ENCODE measurements at regions not wholly inside any gene's neighbourhood (a gene's known extent, or its start where the extent isn't known, plus 50 kb on each side); places are given as distances from the start of the nearest gene placed in this dataset.

DNA sequence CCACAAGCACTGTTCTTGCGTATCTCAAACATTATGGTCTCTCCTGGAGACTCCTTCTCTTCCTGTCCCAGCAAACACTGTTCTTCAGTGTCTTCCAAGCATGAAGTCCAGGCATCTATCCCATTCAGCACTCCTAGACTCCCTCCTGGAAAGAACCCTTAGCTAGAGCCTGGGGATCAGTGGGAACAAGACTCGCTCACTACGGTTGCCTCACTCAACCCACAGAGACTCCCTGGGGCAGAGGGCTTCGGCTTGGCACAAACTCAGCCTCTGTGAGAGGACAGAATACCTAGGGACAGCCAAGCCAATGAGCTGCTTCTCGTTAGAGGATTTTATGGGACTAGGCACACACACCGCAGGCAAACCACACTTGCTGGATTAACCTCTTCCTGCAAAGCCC lies 86.5 kb upstream of the IPO9 start:
- H3K9me3 ChIP-seq (ENCODE audit: control insufficient read depth in 1 of 2, low read length in 2 of 2), result no peaks in the 10 kb centered on the region
- H3K4me3 ChIP-seq (ENCODE audit: low read depth in 1 of 2, low read length in 2 of 2), result no peak overlapping the region
- no peak overlapping the region for H3K27ac ChIP-seq (ENCODE audit: low read length)
- peaks cover 0 to 24% of the 10 kb centered on the region in 2 donors for H3K4me1 ChIP-seq (ENCODE audit: control insufficient read depth in 1 of 2, insufficient read depth in 2 of 2, low read length in 2 of 2)
- H3K36me3 ChIP-seq (ENCODE audit: control insufficient read depth in 1 of 2, insufficient read depth in 2 of 2, low read length in 2 of 2), result peaks cover 0 to 3% of the 10 kb centered on the region in 2 donors
- H3K27me3 ChIP-seq (ENCODE audit: low read depth, low read length), result no peaks in the 10 kb centered on the region

- Histone ChIP-seq H3K27ac (ENCODE audit: low read length) (no peak overlapping the region), H3K36me3 (ENCODE audit: control insufficient read depth in 1 of 2, insufficient read depth in 2 of 2, low read length in 2 of 2) (peaks cover 0 to 3% of the 10 kb centered on the region in 2 donors), H3K4me3 (ENCODE audit: low read depth in 1 of 2, low read length in 2 of 2) (no peak overlapping the region), H3K4me1 (ENCODE audit: control insufficient read depth in 1 of 2, insufficient read depth in 2 of 2, low read length in 2 of 2) (peaks cover 0 to 17% of the 10 kb centered on the region in 2 donors), H3K9me3 (ENCODE audit: control insufficient read depth in 1 of 2, low read length in 2 of 2) (no peaks in the 10 kb centered on the region), H3K27me3 (ENCODE audit: low read depth, low read length) (no peaks in the 10 kb centered on the region)
Observed at GRCh38 chr1:201742955-201743805, 85.8 kb upstream of the IPO9 start.

DNA sequence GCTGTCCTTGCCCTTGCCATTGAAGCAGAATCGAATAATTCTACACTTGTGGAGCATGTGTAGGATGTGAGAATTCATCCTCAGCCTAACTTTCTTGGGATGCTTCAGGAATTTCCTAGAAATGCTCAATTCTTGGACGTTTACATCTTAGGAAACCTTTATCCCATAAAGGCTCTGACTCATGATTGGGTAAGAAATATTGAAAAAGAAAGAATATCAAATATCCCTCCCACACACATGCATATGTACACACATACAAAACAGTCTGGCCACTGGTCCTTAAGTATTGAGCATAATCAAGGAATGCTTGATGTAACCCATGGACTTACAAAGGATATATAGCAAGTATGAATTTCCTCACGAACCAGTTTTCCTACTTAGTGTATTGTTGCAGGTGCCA lies 83.9 kb upstream of the IPO9 start:
- no peak overlapping the region for H3K27ac ChIP-seq (ENCODE audit: low read length)
- H3K4me3 ChIP-seq (ENCODE audit: low read depth in 1 of 2, low read length in 2 of 2), result no peak overlapping the region
- peaks cover 0 to 13% of the 10 kb centered on the region in 2 donors for H3K4me1 ChIP-seq (ENCODE audit: control insufficient read depth in 1 of 2, insufficient read depth in 2 of 2, low read length in 2 of 2)
- no peaks in the 10 kb centered on the region for H3K27me3 ChIP-seq (ENCODE audit: low read depth, low read length)
- peaks cover 0 to 3% of the 10 kb centered on the region in 2 donors for H3K36me3 ChIP-seq (ENCODE audit: control insufficient read depth in 1 of 2, insufficient read depth in 2 of 2, low read length in 2 of 2)
- H3K9me3 ChIP-seq (ENCODE audit: control insufficient read depth in 1 of 2, low read length in 2 of 2), result no peaks in the 10 kb centered on the region

GRCh38 chr1:201746156-201746555 lies 82.8 kb upstream of the IPO9 start:
- Histone ChIP-seq H3K36me3 (ENCODE audit: control insufficient read depth in 1 of 2, insufficient read depth in 2 of 2, low read length in 2 of 2) (peaks cover 0 to 3% of the 10 kb centered on the region in 2 donors), H3K9me3 (ENCODE audit: control insufficient read depth in 1 of 2, low read length in 2 of 2) (no peaks in the 10 kb centered on the region), H3K27me3 (ENCODE audit: low read depth, low read length) (no peaks in the 10 kb centered on the region), H3K4me1 (ENCODE audit: control insufficient read depth in 1 of 2, insufficient read depth in 2 of 2, low read length in 2 of 2) (peaks cover 0 to 9% of the 10 kb centered on the region in 2 donors), H3K4me3 (ENCODE audit: low read depth in 1 of 2, low read length in 2 of 2) (no peak overlapping the region), H3K27ac (ENCODE audit: low read length) (no peak overlapping the region)

GRCh38 chr1:201747261-201747660 lies 81.7 kb upstream of the IPO9 start:
- no peak overlapping the region for H3K27ac ChIP-seq (ENCODE audit: low read length)
- no peak overlapping the region for H3K4me3 ChIP-seq (ENCODE audit: low read depth in 1 of 2, low read length in 2 of 2)
- no peaks in the 10 kb centered on the region for H3K9me3 ChIP-seq (ENCODE audit: control insufficient read depth in 1 of 2, low read length in 2 of 2)
- H3K4me1 ChIP-seq (ENCODE audit: control insufficient read depth in 1 of 2, insufficient read depth in 2 of 2, low read length in 2 of 2), result peaks cover 0 to 14% of the 10 kb centered on the region in 2 donors
- H3K36me3 ChIP-seq (ENCODE audit: control insufficient read depth in 1 of 2, insufficient read depth in 2 of 2, low read length in 2 of 2), result peaks cover 0 to 3% of the 10 kb centered on the region in 2 donors
- H3K27me3 ChIP-seq (ENCODE audit: low read depth, low read length), result no peaks in the 10 kb centered on the region

GRCh38 chr1:201748335-201748734 lies 80.6 kb upstream of the IPO9 start:
- Histone ChIP-seq H3K27me3 (ENCODE audit: low read depth, low read length) (no peaks in the 10 kb centered on the region), H3K36me3 (ENCODE audit: control insufficient read depth in 1 of 2, insufficient read depth in 2 of 2, low read length in 2 of 2) (peaks cover 0 to 3% of the 10 kb centered on the region in 2 donors), H3K9me3 (ENCODE audit: control insufficient read depth in 1 of 2, low read length in 2 of 2) (no peaks in the 10 kb centered on the region), H3K4me3 (ENCODE audit: low read depth in 1 of 2, low read length in 2 of 2) (no peak overlapping the region), H3K27ac (ENCODE audit: low read length) (no peak overlapping the region), H3K4me1 (ENCODE audit: control insufficient read depth in 1 of 2, insufficient read depth in 2 of 2, low read length in 2 of 2) (peaks cover 0 to 17% of the 10 kb centered on the region in 2 donors)

GRCh38 chr1:201749059-201749690 lies 79.8 kb upstream of the IPO9 start:
- Histone ChIP-seq H3K4me3 (ENCODE audit: low read depth in 1 of 2, low read length in 2 of 2) (no peak overlapping the region), H3K9me3 (ENCODE audit: control insufficient read depth in 1 of 2, low read length in 2 of 2) (no peaks in the 10 kb centered on the region), H3K27me3 (ENCODE audit: low read depth, low read length) (no peaks in the 10 kb centered on the region), H3K27ac (ENCODE audit: low read length) (no peak overlapping the region), H3K36me3 (ENCODE audit: control insufficient read depth in 1 of 2, insufficient read depth in 2 of 2, low read length in 2 of 2) (peaks cover 0 to 3% of the 10 kb centered on the region in 2 donors), H3K4me1 (ENCODE audit: control insufficient read depth in 1 of 2, insufficient read depth in 2 of 2, low read length in 2 of 2) (peaks cover 7 to 17% of the 10 kb centered on the region in 2 donors)

GRCh38 chr1:201750120-201750519 lies 78.8 kb upstream of the IPO9 start:
- Histone ChIP-seq H3K4me3 (ENCODE audit: low read depth in 1 of 2, low read length in 2 of 2) (no peak overlapping the region), H3K9me3 (ENCODE audit: control insufficient read depth in 1 of 2, low read length in 2 of 2) (no peaks in the 10 kb centered on the region), H3K27ac (ENCODE audit: low read length) (no peak overlapping the region), H3K27me3 (ENCODE audit: low read depth, low read length) (no peaks in the 10 kb centered on the region), H3K36me3 (ENCODE audit: control insufficient read depth in 1 of 2, insufficient read depth in 2 of 2, low read length in 2 of 2) (no peaks in the 10 kb centered on the region), H3K4me1 (ENCODE audit: control insufficient read depth in 1 of 2, insufficient read depth in 2 of 2, low read length in 2 of 2) (peaks cover 9 to 17% of the 10 kb centered on the region in 2 donors)

- no peak overlapping the region for H3K27ac ChIP-seq (ENCODE audit: low read length)
- no peaks in the 10 kb centered on the region for H3K9me3 ChIP-seq (ENCODE audit: control insufficient read depth in 1 of 2, low read length in 2 of 2)
- H3K36me3 ChIP-seq (ENCODE audit: control insufficient read depth in 1 of 2, insufficient read depth in 2 of 2, low read length in 2 of 2), result no peaks in the 10 kb centered on the region
- no peaks in the 10 kb centered on the region for H3K27me3 ChIP-seq (ENCODE audit: low read depth, low read length)
- peaks cover 9 to 17% of the 10 kb centered on the region in 2 donors for H3K4me1 ChIP-seq (ENCODE audit: control insufficient read depth in 1 of 2, insufficient read depth in 2 of 2, low read length in 2 of 2)
- H3K4me3 ChIP-seq (ENCODE audit: low read depth in 1 of 2, low read length in 2 of 2), result no peak overlapping the region
Observed at GRCh38 chr1:201750934-201751333, 78.0 kb upstream of the IPO9 start.

DNA sequence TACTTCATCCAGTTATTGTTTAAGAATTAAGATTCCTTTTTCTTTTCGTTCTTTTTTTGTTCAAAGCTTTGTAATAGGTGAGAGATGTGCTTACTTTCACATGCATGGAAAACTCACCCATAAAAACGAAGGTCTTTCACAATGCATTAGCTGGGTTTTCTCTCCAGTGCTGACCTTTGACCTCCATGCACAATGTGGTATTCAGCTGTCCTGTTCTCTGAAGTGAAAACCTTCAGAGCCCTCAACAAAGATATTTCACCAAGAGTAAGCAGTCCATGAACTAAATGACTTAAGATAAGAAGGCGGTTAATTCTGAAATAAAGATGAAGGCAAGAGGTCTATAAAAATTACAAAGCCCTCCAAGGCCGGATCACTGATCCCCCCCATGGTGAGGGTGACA lies 77.1 kb upstream of the IPO9 start:
- Histone ChIP-seq H3K9me3 (ENCODE audit: control insufficient read depth in 1 of 2, low read length in 2 of 2) (no peaks in the 10 kb centered on the region), H3K27me3 (ENCODE audit: low read depth, low read length) (no peaks in the 10 kb centered on the region), H3K4me1 (ENCODE audit: control insufficient read depth in 1 of 2, insufficient read depth in 2 of 2, low read length in 2 of 2) (peaks cover 9 to 17% of the 10 kb centered on the region in 2 donors), H3K27ac (ENCODE audit: low read length) (no peak overlapping the region), H3K36me3 (ENCODE audit: control insufficient read depth in 1 of 2, insufficient read depth in 2 of 2, low read length in 2 of 2) (no peaks in the 10 kb centered on the region), H3K4me3 (ENCODE audit: low read depth in 1 of 2, low read length in 2 of 2) (no peak overlapping the region)

DNA sequence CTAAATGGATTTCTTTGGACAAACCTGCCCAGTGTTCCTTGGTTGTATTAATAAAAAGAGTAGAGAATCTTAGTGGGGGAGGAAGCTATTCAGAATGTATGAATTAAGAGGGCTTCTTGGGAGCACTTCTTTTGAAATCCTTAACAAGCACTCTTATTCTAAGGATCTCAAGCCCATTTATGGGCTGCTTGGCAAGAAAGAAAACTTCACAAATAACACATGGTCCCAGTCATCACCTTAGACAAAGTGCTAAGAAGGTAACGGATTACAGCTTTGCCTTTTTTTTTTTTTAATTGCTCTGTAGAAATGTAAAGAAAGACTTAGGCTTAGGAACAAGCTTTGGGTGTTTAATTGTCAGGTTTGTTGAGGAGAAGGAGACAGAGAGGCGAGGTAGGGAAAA lies 76.6 kb upstream of the IPO9 start:
- Histone ChIP-seq H3K9me3 (ENCODE audit: control insufficient read depth in 1 of 2, low read length in 2 of 2) (no peaks in the 10 kb centered on the region), H3K36me3 (ENCODE audit: control insufficient read depth in 1 of 2, insufficient read depth in 2 of 2, low read length in 2 of 2) (no peaks in the 10 kb centered on the region), H3K27me3 (ENCODE audit: low read depth, low read length) (no peaks in the 10 kb centered on the region), H3K4me1 (ENCODE audit: control insufficient read depth in 1 of 2, insufficient read depth in 2 of 2, low read length in 2 of 2) (peaks cover 9 to 17% of the 10 kb centered on the region in 2 donors), H3K27ac (ENCODE audit: low read length) (no peak overlapping the region), H3K4me3 (ENCODE audit: low read depth in 1 of 2, low read length in 2 of 2) (no peak overlapping the region)
